Stimulated activated CD4-positive, alpha-beta T cell treated with anti-CD3 and anti-CD28 coated beads, Interleukin-4, amount 100 ng/mL, for 1 hour (primary cell): ENCODE measurements at regions not wholly inside any gene's neighbourhood (a gene's known extent, or its start where the extent isn't known, plus 50 kb on each side); places are given as distances from the start of the nearest gene placed in this dataset.

Source experiments
- DNase-seq: peaks from one replicate; pipeline ENCODE4 v3.0.0-alpha.2; 2020

- DNase-seq = no peak
Measured at GRCh38 chr11:116428638-116428975, 344.2 kb downstream of the BUD13 start.

- no peak for DNase-seq
Measured at GRCh38 chr11:116427903-116428637, 344.7 kb downstream of the BUD13 start.

GRCh38 chr11:116427337-116427902 is 345.4 kb downstream of the BUD13 start:
- no peak for DNase-seq

GRCh38 chr11:116426761-116427160 is 346.0 kb downstream of the BUD13 start:
- DNase-seq = no peak

GRCh38 chr11:116424615-116425261 is 348.0 kb downstream of the BUD13 start:
- no peak for DNase-seq

GRCh38 chr11:116422956-116423600 is 349.7 kb downstream of the BUD13 start:
- DNase-seq = no peak

GRCh38 chr11:116422556-116422955 is 350.2 kb downstream of the BUD13 start:
- no peak for DNase-seq

- no peak for DNase-seq
Measured at GRCh38 chr11:116421529-116422185, 351.1 kb downstream of the BUD13 start.

- no peak for DNase-seq
Measured at GRCh38 chr11:116420770-116421528, 351.8 kb downstream of the BUD13 start.

- no peak for DNase-seq
Measured at GRCh38 chr11:116420030-116420429, 352.8 kb downstream of the BUD13 start.

- no peak for DNase-seq
Measured at GRCh38 chr11:116418388-116419041, 354.3 kb downstream of the BUD13 start.

- DNase-seq = no peak
Measured at GRCh38 chr11:116416852-116417251, 355.9 kb downstream of the BUD13 start.

GRCh38 chr11:116415095-116415494 is 357.7 kb downstream of the BUD13 start:
- no peak for DNase-seq

- no peak for DNase-seq
Measured at GRCh38 chr11:116414357-116414880, 358.4 kb downstream of the BUD13 start.

- no peak for DNase-seq
Measured at GRCh38 chr11:116413301-116414242, 359.2 kb downstream of the BUD13 start.

- DNase-seq = no peak
Measured at GRCh38 chr11:116412118-116412889, 360.5 kb downstream of the BUD13 start.

- DNase-seq = no peak
Measured at GRCh38 chr11:116409238-116409637, 363.5 kb downstream of the BUD13 start.

GRCh38 chr11:116406042-116406441 is 366.7 kb downstream of the BUD13 start:
- no peak for DNase-seq

GRCh38 chr11:116404462-116404798 is 368.4 kb downstream of the BUD13 start:
- no peak for DNase-seq
